GM18508 (cell line): ENCODE measurements at regions not wholly inside any gene's neighbourhood (a gene's known extent, or its start where the extent isn't known, plus 50 kb on each side); places are given as distances from the start of the nearest gene placed in this dataset.
"Not testable (repeated sequence)": the region's sequence is repeated elsewhere in the genome, so short reads cannot be mapped to it uniquely, and the experiment has no call there.

Source experiments
- ATAC-seq: cut with Tn5 transposase; IDR thresholded peaks from one replicate; pipeline ENCODE4 v1.9.1; 2021; ENCODE audit warnings: moderate number of reproducible peaks; ENCODE audit not compliant: insufficient read depth, unreplicated experiment

- no peak for ATAC-seq
Observed at GRCh38 chr2:2791606-2792005, 460.5 kb upstream of the MYT1L start.

DNA sequence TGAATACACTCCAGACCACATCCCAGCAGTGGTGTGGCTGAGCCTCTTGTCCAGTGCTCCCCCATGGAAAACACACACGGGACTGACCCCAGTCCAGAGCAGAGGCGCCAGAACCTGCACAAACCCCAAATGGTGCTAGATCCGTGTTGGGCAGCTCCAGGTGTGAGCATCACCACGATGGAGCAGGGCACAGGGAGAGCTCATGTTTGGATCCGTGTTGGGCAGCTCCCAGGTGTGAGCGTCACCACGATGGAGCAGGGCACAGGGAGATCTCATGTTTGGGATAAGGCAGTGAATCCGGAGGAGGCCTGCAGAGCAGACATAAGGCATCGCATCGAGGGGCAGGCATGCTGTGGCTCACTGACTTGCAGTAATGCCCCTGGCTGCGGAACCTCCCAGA lies 460.0 kb upstream of the MYT1L start:
- no peak for ATAC-seq

DNA sequence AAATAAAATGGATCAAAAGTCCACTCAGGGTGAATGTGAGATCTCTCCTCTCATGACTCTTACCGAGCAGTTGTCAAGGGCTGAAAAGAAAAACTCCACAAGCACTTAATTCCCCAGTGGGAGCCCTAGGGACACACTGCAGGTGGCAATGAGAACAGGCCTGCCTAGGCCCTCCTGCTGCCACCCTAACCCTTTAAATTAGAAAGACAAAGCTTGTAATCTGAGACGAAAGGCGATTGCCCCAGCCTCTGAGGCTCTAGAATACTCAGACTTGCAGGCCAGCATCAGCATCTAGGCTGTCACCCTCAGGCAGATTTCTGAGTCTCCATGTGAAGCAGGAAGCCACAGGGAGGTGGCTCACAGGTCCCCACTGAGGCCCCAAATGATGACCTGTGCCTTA lies 457.0 kb upstream of the MYT1L start:
- no peak for ATAC-seq

DNA sequence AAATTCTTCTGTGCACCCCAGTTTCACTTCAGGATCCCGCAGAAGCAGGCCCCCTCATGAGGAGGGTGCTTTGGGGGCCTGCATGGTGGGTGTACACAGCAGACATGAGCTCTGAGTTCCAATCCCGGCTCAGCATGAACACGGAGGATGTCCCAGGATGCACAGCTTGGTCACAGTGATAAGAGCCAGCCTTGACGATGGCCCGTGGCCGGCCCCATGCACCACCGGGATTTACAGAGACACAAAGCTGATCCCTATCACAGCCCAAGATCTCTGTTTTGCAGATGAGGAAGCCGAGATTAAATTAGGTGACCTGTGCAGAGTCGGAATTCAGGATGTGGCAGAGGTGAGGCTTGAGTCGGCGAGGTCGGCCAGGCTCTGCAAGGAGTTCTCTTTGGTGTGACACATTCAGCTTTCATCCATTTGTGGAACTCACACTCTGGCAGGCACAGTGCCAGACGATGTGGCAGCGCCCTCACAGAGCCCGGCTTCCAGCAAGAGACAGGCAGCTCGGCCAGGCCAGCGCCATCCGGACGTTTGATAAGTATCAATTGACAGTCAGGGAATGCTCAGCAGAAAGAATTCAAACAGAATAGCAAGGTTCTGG lies 456.3 kb upstream of the MYT1L start:
- no peak for ATAC-seq

DNA sequence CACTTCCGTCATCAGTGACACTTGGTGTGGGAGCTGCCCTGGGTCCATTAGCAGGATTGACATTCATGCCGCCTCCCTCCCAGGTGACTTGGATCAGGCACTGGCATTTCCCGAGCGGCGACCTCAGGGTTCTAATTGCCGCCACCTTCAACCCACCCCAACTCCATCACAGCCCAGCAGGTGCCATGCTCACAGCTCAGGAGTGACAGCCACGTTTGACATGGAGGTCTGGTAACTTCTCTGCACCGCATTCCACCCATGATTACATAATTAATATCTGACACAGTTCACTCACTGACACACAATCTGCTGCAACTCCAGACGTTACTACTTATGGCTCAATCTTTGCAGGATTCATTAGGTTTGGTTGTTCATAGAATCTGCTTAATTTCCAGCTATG lies 450.9 kb upstream of the MYT1L start:
- ATAC-seq: no peak

DNA sequence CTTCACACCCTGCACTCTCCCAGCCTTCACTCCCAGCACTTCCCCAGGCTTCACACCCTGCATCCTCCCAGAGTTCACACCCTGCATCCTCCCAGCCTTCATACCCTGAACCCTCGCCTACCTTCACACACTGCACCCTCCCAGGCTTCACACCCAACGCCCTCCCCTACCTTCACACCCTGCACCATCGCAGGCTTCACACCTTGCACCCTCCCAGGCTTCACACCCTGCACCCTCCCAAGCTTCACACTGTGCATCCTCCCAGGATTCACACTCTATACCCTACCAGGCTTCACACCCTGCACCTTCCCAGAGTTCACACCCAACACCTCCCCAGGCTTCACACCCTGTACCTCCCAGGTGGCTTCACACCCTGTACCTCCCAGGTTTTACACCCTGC lies 448.7 kb upstream of the MYT1L start:
- ATAC-seq: no peak

- ATAC-seq: no peak
Observed at GRCh38 chr2:2777876-2778275, 446.8 kb upstream of the MYT1L start.

DNA sequence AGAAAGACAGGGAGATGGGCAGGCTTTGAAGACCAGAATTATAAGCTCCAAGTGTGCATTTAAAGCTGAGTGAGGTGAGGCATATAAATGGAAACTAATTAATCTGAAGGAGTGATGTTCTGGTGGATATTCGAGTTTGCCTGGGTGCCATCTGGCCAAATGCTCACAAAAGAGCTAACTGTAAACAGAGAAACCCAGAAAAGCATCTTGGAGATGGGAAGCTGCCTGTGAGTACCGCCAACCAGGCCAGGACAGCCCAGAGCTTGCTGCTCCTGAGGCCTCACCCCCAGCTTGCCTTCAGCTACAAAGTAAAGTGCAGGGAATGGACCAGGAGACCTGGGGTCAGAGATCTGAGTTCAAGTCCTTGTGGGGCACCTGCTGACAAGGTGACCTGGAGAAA lies 446.1 kb upstream of the MYT1L start:
- no peak for ATAC-seq

DNA sequence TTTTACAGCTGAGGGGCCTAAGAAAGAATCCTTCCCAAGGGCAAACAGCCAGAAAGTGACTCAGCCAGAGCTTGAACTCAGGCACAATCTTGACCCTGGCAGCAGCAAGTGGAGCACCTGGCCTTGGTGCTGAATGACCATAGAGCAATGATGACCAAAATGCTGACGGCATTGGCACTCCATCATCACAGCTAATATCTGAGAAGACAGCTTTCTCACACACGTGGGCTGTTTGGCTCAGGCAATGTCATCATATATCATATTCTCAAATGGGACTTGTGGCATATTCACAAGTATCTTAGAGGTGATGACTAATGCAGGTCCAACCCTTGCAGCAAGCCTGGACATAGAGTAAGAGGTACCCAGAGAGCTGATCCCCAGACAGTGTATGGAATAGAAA lies 443.9 kb upstream of the MYT1L start:
- ATAC-seq: no peak

DNA sequence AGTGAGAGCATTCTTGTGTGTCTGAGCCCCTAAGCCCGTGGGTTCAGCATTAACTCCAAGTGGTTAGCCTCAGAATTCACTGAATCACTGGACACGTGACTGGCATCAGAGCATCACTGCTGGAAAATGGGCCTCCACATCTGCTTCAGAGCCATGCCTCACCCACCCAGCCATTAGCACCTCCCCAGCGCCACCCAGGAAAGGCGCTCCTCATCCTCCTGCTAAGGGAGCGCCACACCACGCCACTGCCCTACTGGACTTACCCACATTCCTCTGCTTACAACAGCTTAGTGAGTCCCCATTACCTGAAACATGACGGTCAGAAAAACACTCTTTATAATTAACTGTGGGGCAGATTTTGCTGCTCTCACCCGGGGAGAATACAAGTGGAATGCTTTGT lies 442.6 kb upstream of the MYT1L start:
- no peak for ATAC-seq

DNA sequence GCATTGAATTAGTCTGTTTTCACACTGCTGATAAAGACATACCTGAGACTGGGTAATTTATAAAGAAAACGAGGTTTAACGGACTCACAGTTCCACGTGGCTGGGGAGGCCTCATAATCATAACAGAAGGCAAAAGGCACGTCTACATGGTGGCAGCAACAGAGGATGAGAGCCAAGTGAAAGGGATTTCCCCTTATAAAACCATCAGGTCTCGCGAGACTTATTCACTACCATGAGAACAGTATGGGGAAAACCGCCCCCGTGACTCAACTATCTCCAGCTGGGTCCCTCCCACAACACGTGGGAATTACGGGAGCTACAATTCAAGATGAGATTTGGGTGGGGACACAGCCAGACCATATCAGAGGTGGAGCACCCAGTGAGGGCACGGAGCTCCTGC lies 442.0 kb upstream of the MYT1L start:
- not testable (repeated sequence) for ATAC-seq

- ATAC-seq: no peak
Observed at GRCh38 chr2:2771721-2772411, 440.8 kb upstream of the MYT1L start.

DNA sequence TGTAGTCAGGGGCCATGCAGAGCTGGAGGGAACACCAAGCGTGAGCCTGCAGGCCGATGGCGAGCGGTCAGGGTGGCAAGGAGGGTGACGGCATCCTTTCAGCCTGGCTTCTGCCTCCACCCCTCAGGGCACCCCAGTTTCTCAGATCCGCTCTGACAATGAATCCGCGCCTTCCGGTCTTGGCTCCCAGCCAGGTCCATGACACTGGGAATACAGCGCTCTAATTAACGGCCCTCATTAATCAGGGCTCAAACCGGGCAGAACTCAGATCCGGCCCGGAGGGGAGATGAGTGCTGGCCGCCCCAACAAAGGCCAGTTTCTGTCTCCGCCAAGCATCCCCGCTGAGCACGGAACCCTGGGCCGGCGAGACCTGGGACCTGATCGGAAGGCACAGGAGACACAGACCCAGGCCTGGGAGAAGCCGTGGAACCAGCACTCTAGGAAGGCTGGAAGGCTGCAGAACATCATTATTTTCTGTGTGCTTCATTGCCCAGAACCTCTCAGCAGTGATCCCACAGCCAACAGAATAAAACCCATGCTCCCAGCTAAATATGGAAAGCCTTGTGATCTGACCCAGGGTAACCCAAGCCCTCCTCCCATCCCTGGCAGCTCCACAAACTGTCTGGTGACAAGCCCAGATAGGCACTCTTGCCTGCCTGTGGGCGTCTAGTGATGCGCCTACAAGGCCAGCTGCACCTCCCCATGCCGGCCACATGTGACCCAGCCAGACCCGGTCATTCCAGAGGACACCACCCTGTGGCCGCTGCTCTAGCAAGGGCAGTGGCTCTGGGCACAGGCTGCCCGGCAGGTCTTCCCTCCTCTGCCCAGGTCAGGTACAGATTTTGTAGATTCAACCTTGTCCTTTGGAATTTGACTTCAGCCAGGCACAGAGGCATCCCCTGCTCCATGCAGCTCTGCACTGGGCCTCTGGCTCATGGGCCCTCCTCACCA lies 438.7 kb upstream of the MYT1L start:
- no peak for ATAC-seq

GRCh38 chr2:2768476-2768875 lies 437.4 kb upstream of the MYT1L start:
- ATAC-seq: no peak

- no peak for ATAC-seq
Observed at GRCh38 chr2:2767837-2768236, 436.8 kb upstream of the MYT1L start.

- ATAC-seq: no peak
Observed at GRCh38 chr2:2765839-2766495, 434.9 kb upstream of the MYT1L start.

DNA sequence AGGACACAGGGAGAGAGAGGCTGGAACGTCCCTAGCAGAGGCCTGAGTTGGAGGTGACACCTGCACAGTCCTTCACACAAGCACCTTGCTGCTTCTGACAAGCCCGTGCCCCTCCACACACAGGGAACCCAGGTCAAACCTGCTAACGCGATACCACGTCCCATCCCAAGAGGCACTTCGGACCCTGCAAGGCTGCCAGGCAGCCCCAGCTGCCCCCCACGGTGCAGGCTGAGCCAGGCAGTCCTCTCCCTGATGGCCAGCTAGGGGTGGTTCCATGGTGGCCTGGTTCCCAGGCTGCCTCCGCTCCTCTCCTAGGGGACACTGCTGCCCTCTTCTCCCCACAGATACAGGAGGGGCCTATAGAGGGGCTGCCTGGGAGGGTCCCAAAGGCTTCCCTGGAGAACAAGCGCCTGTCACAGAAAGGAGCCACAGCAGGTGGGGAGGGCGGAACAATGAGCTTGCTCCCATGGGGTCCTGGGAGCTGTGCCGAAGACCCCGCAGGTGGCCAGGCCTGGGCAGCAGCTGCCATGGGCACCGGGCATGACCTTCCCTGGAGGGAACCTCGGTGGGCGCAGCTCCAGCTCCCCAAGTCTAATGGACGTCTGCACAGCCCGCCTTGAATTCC lies 434.2 kb upstream of the MYT1L start:
- ATAC-seq: no peak

DNA sequence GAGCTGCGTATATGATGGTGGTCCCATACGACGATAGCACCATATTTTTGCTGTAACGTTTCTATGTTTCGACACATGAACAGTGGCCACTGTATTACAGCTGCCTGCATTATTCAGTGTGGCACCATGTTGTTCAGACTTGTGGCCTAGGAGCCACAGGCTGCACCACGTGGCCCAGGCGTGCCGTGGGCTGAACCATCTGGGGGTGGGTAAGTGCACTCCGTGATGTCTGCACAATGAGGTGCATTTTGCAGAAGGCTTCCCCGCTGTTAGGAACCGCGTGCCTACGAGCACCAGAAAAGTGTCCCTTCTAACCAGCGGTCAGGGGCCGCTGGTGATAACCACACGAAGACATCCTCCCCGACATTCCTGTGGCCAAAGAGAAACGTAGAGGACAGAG lies 433.7 kb upstream of the MYT1L start:
- no peak for ATAC-seq

DNA sequence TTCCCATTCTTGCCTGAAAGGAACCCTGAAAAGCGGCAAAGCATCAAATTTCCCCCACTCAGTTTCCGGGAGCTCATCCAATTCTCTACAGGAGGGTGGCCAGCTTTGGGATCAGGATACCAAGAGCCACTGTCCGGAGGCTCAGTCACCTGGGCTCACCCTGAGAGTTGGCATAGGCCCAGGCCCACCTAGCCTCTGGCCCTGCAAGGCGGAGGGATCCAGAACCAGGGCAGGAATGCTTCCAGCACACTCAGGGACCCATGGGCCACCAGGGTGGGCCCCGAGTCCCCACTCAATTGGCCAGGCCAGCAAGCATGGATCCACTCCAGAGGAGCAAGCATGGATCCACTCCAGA lies 432.9 kb upstream of the MYT1L start:
- ATAC-seq: no peak

- no peak for ATAC-seq
Observed at GRCh38 chr2:2763351-2764000, 432.4 kb upstream of the MYT1L start.
